ENCODE measurements at regions not wholly inside any gene's neighbourhood (a gene's known extent, or its start where the extent isn't known, plus 50 kb on each side); places are given as distances from the start of the nearest gene placed in this dataset.

DNA sequence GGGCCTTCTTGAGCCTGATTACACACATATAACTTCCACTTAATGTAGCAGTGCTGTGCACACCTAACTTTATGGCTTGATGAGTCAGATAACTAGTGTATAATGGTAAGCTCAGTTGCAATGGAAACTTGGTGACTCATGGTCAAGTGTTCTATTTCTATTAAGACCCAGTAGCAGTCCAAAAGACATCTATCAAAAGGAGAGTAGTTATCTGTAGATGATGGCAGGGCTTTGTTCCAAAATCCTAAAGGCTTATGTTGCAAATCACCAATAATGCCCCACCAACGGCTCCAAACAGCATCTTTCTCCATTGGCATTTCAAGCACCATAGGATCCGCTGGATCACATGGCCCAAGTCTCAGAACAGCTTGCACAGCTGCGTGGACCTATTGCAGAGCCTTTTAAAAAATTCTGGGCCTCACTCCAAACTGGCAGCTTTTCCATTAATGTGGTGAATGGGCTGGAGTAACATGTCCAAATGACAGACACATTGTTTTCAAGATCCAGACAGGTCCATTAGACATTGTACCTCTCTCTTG lies 566.8 kb upstream of the USP24 start (continued):
- TF ChIP-seq, protein P1, sequence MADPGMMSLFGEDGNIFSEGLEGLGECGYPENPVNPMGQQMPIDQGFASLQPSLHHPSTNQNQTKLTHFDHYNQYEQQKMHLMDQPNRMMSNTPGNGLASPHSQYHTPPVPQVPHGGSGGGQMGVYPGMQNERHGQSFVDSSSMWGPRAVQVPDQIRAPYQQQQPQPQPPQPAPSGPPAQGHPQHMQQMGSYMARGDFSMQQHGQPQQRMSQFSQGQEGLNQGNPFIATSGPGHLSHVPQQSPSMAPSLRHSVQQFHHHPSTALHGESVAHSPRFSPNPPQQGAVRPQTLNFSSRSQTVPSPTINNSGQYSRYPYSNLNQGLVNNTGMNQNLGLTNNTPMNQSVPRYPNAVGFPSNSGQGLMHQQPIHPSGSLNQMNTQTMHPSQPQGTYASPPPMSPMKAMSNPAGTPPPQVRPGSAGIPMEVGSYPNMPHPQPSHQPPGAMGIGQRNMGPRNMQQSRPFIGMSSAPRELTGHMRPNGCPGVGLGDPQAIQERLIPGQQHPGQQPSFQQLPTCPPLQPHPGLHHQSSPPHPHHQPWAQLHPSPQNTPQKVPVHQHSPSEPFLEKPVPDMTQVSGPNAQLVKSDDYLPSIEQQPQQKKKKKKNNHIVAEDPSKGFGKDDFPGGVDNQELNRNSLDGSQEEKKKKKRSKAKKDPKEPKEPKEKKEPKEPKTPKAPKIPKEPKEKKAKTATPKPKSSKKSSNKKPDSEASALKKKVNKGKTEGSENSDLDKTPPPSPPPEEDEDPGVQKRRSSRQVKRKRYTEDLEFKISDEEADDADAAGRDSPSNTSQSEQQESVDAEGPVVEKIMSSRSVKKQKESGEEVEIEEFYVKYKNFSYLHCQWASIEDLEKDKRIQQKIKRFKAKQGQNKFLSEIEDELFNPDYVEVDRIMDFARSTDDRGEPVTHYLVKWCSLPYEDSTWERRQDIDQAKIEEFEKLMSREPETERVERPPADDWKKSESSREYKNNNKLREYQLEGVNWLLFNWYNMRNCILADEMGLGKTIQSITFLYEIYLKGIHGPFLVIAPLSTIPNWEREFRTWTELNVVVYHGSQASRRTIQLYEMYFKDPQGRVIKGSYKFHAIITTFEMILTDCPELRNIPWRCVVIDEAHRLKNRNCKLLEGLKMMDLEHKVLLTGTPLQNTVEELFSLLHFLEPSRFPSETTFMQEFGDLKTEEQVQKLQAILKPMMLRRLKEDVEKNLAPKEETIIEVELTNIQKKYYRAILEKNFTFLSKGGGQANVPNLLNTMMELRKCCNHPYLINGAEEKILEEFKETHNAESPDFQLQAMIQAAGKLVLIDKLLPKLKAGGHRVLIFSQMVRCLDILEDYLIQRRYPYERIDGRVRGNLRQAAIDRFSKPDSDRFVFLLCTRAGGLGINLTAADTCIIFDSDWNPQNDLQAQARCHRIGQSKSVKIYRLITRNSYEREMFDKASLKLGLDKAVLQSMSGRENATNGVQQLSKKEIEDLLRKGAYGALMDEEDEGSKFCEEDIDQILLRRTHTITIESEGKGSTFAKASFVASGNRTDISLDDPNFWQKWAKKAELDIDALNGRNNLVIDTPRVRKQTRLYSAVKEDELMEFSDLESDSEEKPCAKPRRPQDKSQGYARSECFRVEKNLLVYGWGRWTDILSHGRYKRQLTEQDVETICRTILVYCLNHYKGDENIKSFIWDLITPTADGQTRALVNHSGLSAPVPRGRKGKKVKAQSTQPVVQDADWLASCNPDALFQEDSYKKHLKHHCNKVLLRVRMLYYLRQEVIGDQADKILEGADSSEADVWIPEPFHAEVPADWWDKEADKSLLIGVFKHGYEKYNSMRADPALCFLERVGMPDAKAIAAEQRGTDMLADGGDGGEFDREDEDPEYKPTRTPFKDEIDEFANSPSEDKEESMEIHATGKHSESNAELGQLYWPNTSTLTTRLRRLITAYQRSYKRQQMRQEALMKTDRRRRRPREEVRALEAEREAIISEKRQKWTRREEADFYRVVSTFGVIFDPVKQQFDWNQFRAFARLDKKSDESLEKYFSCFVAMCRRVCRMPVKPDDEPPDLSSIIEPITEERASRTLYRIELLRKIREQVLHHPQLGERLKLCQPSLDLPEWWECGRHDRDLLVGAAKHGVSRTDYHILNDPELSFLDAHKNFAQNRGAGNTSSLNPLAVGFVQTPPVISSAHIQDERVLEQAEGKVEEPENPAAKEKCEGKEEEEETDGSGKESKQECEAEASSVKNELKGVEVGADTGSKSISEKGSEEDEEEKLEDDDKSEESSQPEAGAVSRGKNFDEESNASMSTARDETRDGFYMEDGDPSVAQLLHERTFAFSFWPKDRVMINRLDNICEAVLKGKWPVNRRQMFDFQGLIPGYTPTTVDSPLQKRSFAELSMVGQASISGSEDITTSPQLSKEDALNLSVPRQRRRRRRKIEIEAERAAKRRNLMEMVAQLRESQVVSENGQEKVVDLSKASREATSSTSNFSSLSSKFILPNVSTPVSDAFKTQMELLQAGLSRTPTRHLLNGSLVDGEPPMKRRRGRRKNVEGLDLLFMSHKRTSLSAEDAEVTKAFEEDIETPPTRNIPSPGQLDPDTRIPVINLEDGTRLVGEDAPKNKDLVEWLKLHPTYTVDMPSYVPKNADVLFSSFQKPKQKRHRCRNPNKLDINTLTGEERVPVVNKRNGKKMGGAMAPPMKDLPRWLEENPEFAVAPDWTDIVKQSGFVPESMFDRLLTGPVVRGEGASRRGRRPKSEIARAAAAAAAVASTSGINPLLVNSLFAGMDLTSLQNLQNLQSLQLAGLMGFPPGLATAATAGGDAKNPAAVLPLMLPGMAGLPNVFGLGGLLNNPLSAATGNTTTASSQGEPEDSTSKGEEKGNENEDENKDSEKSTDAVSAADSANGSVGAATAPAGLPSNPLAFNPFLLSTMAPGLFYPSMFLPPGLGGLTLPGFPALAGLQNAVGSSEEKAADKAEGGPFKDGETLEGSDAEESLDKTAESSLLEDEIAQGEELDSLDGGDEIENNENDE (IDR thresholded peaks at IDR 0.05; ENCODE audit: insufficient replicate concordance, low read length) = no peak
- TF ChIP-seq RBBP5 (IDR thresholded peaks at IDR 0.05; ENCODE audit: borderline replicate concordance, low read depth, low read length) = no peak
- TF ChIP-seq YY1 (IDR thresholded peaks at IDR 0.05; ENCODE audit: low read depth, low read length) = no peak
- no peak for TF ChIP-seq POLR2AphosphoS5 (IDR thresholded peaks at IDR 0.05; ENCODE audit: low read depth, low read length)
- TF ChIP-seq CREB1 (IDR thresholded peaks at IDR 0.05) = no peak
- no peak for TF ChIP-seq RNF2 (IDR thresholded peaks at IDR 0.05; ENCODE audit: borderline replicate concordance, low read depth, low read length, missing control alignments, poor library complexity, severe bottlenecking)
- TF ChIP-seq RFX5 (IDR thresholded peaks at IDR 0.05; ENCODE audit: borderline replicate concordance, low read depth, low read length) = no peak
- TF ChIP-seq TAF1 (IDR thresholded peaks at IDR 0.05; ENCODE audit: low read depth, low read length) = no peak
- TF ChIP-seq POLR2A (IDR thresholded peaks at IDR 0.05; ENCODE audit: control extremely low read depth in 1 of 2, low read depth in 2 of 2, low read length in 2 of 2) = no peak
- TF ChIP-seq PHF8 (conservative IDR thresholded peaks at IDR 0.05; ENCODE audit: low read depth, low read length) = no peak
- TF ChIP-seq CHD1 (IDR thresholded peaks at IDR 0.05; ENCODE audit: low read depth, low read length) = no peak
- TF ChIP-seq, protein P2, sequence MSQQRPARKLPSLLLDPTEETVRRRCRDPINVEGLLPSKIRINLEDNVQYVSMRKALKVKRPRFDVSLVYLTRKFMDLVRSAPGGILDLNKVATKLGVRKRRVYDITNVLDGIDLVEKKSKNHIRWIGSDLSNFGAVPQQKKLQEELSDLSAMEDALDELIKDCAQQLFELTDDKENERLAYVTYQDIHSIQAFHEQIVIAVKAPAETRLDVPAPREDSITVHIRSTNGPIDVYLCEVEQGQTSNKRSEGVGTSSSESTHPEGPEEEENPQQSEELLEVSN (IDR thresholded peaks at IDR 0.05) = no peak
